ENCODE measurements at regions not wholly inside any gene's neighbourhood (a gene's known extent, or its start where the extent isn't known, plus 50 kb on each side); places are given as distances from the start of the nearest gene placed in this dataset.
A peak's percentile ranks its signal among the peaks of the same experiment; 100 is the strongest.

DNA sequence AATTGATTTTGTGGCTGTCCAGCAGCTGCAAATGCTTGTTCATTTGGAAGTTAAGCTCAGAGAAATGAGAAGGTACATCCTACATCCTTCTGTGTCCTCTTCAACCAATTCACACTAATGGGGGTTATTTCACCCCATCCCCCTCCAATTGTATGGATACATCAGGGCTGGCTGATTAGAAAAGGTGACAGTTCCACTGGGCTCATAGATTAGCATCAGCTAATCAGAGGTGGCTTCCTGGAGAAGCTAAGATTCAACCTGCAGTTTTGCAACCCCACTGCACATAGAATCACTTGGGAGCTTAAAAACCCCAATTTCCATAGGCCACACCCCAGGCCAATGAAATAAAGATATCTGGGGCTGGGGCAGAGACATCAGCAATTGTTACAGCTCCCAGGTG lies 217.7 kb upstream of the TLE3 start:
- no peak for DNase-seq

DNA sequence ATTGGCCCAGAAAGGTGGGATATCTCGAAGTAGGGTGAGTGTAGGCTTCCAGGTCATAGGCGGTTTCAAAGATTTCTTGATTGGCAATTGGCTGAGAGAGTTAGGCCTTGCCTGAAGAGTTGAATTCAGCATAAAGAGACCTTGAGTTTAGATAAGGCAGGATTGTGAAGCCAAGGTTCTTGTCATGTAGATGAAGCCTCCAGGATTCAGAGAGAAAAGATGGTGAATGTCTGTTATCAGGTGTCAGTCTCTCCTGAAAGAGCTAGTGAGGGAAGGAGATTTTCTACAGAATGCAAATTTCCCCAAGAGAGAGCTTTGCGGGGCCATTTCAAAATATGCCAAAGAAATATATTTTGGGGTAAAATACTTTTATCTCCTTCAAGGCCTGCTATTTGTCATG lies 217.0 kb upstream of the TLE3 start:
- DNase-seq: no peak

DNA sequence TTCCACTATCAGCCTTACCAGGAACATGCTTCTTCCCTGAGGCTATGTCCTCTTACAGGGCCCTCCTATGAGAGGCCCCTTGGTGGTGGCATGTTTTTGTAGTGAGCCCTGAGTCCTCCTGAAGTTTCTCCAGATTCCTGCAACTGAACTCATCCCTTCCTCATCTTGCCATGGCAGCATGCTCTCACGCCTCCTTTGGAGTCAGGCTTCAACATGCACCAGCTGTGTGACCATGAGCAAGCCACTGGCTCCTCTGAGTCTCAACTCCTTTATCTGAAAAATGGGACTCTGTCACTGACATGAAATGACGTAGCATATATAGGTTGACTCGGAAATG lies 216.3 kb upstream of the TLE3 start:
- DNase-seq: no peak

DNA sequence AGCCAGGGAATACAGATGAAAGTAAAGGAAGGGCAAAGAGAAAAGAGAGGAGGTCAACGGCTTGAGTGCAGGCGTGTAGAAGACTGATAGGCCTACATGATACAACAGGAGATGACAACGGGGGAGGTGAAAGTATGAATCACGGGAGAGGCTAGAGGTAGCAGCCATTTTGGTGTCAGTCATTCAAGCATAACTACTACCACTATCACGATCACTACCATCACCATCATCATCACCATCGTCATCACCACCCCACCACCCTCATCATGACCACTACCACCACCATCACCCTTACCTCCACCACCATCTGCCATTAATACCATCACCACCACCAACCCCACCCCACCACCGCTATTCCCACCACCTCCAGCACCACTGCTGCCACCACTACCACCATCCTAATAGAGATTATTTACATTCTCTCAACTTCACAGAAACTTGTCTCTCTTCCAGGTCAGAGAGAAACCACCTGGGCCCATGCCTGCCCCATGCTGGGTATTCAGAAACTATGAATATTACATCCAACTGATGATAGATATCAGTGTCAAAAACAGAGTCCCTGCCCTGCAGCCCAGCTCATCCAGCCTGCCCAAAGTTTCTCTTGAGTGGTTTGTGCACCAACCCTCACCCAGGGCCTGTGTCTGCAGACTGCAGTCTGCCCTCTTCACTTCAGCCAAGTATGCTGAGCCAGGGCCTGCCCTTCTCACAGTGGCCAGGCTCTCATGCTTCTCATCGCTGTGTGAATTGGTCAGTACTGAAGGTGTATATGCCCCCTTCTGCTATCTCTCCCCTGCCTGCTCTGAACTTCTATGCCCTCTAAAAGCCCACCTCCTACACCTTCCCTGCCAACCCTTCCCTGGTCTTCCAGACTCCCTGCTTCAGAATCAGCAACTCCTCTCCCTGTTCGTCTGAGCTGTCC lies 215.6 kb upstream of the TLE3 start:
- no peak for DNase-seq

DNA sequence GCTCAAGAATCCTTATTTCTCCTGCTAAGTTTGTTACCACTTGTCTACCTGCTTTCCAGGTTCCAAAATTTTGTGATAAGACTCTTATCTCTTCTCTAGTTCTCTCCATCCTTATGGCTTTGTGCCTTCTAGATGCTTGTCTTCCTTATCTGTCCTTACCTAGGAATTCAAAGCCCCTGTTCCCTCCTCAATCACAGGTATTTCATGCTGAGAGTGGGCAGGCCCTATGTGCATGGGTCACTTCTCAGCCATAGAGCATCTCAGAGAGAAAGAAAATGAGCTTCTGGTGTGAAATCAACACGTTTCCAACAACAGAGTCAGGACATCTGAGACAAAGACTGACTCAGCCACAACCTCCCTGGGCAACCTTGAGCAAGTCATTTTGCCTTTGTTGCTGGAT lies 214.1 kb upstream of the TLE3 start:
- DNase-seq: no peak

DNA sequence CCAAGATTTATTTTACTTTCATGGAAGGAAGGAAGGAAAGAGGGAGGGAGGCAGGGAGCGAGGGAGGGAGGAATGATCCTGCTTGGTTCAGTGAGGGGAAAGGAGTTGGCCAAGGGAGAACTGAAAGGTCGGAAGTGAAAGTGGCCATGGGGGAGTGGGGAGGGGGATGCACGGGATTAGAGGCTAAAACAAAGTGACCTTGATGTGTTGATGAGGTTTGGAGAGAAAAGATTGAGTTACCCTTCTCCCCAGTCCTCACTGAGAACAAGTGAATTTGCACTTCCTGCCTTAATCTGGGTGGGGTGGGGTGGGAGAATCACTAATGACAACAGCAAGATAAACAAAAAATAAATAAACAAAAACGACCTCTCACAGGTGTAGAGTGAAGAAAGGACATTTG lies 212.0 kb upstream of the TLE3 start:
- DNase-seq: no peak

DNA sequence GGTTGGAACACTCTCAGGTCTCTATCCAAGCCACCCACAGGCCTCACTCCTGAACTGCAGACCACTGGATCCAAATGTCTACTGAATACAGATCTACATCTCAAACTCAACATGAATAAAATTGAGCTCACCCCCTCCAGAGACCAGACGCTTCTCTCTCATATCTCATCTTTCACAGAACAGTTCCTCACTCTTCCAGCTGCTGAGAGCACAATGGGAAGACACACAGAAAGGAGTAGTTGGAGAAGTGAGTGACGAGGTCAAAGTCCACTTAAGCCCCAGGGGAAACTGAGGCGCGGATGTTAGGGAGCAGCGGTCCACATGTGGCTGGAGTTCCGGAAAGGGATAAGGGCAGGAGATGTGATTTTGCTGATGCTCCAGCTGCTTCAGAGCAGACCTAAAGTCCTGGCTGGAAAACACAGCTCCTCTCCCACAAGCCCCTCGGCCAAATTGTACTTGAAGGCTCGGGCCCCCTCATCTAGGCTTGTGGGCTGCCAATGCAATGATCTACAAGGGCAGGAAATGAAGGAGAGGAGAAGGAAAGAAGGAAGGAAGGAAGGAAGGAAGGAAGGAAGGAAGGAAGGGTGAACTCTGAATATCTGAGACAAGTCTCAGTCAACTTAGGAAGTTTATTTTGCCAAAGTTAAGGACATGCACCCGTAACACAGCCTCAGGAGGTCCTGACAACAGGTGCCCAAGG lies 211.2 kb upstream of the TLE3 start:
- DNase-seq: no peak

DNA sequence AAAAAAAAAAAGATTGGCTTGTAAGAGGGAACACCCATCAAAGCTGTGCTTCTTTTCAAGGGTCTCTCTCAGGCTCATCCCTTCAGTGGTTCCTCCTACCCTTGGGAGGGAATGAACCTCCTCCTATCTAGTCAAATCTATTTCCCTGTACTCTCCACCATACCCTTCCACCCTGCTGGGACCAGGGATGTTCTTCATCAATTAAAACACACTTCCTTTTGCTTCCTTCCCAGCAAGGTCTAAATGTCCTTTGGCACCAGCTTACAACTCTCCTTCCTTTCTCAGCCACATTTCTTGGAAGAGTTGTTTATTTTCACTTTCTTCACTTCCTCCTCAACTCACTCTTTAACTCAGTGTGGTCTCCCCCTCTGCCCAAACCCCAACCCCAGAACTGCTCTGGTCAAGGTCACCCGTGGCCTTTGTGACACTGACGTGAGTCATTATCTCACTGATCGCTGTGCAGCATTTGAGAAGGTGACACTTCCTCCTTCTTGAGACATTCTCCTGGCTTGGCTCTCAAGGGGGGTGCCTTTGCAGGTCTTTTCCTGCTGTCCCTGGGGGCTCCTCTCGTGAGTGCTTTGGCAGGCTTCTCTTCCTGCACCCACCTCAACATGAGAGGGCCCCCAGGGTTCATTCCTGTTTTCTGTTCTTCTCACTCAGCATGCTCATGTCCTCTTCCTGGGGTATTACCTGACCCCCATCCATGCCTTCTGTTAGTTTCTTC lies 210.5 kb upstream of the TLE3 start:
- DNase-seq: peak; percentile 6

DNA sequence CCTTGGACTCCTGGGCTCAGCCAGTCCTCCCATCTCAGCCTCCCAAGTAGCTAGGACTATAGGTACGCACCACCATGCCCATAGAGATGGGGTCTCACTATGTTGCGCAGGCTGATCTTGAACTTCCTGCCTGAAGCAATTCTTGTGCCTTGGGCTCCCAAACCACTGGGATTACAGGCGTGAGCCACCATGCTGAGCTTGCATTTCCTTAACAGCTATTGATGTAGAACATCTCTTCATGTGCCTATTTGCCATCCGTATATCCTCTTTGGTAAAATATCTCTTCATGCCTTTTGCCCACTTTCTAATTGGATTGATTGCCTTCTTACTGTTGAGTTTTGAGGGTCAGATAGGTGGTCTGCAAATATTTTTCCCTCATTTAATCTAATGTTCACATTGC lies 208.9 kb upstream of the TLE3 start:
- DNase-seq: no peak

DNA sequence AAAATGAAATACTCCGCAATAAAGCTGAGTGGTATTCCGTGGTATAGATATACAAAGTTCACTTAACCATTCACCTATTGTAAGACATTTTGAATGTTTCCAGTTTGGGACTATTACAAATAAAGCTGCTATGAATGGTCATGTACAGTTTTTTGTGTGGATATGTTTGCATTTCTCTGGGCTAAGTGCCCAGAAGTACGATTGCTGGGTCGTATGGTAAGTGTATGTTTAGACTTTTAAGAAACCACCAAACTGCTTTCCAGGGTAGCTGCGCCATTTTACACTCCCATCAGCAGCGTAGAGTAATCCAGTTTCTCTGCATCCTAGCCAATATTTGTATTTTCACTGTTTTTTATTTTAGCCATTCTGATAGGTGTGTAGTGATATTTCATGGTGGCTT lies 208.4 kb upstream of the TLE3 start:
- DNase-seq: no peak

DNA sequence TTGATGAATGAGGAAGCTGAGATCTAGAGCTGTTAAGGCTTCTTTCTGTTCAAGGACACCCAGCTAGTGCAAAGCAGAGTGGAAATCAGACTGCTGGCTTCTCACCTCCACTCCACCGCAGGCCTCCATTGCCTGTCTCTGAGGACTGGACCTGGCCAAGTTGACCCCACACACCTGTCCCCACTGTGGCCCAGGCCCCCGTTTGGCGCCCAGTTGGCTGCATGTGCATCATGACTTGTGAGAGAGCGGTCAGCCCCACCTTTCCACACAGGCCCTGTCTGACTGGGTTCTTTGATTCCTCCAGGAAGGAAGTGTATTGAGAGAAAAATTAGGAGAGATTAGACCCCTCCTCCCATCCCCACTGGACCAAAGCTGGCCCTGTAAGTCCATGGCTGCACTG lies 206.3 kb upstream of the TLE3 start:
- DNase-seq: no peak

DNA sequence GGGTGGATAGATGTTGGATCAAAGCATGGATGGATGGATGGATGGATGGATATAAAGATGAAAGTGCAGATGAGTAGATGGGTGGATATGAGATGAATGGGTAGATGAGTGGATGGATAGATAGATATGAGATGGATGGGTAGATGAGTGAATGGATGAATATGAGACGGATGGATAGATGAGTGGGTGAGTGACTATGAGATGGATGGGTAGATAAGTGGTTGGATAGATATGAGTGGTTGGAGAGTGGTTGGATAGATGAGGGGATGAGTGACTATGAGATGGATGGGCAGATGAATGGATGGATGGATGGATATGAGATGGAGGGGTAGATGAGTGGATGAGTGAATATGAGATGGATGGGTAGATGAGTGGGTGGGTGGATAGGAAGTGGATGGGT lies 204.6 kb upstream of the TLE3 start:
- no peak for DNase-seq

DNA sequence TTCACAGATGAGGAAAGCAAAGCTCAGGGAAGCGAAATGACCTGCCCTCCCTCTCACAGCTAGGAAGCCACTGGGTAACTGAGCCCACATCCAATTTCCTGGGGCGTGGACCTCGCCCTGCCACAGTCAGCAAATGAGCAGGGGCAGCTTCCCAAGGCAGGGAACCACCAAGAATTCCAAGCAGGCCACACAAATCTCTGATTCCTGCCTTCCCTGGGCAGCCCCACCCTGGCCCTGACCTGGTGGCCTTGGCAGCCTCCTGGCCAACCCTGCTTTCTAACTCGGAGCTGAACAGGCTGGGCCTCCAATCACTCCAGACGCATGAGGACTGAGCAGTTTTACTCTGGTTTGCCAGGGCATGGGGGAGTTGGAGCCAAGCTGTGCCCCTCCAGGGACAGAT lies 203.7 kb upstream of the TLE3 start:
- DNase-seq: no peak

DNA sequence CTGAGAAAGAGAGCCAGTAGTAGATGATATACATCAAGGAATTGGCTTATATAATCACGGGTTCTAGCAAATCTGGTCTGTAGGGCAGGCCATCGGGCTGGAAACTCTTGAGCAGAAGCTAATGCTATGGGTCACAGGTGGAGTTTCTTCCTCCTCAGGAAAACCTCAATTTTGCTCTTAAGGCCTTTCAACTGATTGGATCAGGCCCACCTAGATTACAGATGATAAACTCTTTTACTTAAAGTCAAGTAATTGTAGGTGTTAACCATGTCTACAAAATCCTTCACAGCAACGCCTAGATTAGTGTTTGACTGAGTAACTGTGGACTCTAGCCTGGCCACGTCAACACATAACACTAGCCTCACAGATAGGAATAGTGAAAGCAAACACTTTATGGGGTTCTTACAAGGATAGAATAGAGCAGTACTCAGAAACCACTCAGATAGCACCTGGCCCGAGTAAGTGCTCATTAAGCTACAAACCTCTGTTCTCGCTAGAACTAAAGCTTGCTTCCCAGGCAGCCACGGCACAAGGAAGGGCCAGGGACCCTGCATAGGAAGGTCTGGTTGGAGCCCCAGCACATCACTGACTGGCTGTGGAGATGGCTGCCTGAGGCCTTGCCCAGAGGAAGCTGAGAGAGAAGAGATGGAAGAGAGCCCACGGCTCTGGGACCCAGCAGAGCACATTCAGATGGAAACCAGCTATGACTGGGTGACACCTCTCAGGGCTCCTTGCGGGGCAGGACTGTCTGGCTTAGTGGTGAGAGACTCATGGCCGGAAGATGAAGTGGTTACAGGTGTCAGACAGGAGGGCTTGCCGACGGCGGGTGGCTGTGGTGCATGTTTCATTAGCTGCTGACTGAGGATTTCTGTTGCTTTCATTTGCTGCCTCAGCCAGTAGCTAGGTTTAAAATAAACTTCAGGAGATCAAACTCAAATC lies 202.5 kb upstream of the TLE3 start:
- DNase-seq: no peak

DNA sequence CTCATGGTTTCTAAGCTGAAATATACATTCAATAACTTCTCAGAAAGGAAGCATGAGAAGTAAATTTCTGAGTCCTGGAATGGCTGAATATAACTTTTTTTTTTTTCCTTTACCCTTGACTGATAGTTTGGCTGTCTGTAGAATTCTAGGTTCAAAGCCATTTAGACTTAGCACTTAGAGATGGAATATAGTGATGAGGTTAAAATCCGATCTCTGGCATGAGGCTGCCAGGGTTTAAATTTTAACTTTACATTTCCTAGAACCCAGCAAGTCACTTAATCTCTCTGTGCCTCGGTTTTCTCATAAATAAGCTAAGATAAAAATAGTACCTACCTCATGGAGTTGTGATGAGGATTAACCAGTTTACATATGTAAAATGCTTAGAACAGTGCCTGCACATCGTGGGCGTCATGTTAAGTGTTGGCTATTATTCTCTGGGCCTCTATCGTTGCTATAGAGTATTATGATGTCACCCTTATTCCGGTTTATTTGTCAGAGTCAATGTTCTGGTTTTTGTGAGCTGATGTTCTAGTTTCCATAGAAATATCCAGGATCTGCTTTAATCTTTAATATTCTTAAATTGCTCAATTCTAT lies 199.8 kb upstream of the TLE3 start:
- no peak for DNase-seq

DNA sequence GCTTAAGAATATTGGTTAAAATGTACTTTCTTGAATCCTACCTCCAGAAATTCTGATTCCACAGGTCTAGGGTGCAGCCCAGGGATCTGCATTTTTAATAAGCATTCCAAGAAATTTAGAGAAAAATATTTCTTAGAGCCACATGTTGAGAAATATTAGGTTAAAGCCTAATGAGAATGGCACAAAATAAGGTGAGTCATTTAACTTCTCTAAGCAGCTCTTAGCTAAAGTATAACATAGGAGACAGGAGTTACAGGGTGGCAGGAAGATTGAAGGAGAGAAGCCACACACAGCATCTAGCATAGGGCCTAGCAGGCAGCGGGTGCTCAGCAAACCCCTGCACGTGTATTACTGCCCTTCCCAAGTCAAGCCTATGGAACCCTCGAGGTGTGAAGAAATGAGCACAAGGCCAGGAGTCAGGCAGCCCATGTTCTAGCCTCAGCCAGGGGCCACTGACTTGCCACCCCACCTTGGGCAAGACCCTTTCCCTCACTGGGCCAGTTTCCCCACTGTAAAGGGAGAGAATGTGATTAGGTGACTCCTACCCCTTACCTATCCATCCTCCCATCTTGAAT lies 197.1 kb upstream of the TLE3 start:
- DNase-seq: no peak

DNA sequence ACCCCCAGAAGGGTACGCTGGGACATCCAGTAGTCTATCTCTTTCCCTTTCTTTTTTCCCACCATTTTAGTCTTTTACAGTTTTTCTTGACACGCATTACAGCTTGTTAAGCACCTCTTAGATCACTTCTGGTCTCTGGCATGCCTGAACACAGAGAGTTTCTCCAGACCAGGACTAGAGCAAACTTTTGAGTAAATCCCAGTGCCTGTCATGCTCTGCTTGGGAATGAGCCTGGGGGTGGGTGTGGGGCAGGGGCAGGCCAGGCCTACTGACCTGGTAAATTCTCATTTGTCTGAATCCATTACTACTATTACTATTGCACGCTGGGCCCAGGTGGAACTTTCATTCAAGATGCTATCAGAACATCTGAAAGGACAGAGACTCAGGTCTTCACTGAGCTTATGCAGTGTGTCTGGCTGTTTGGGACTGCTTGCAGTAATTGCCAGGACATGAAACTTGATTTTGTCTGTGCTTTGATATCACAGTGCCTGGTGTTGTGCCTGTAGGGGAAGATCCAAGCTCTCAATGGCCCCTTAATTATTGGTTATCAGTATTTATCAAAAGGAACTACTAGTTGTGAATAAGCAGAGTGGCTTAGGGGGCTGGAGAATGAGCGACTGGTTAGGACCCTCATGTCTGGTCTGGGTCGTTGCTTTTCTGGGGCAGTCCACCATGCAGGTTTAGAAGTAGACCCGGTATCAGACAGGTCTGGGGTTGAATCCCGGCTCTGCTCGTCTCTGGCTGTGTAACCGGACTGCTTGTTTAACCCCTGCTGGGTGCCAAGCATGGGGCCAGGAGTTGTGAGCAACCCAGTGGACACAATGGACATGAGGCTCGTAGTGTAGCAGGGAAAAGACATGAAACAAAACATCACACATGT lies 196.1 kb upstream of the TLE3 start:
- DNase-seq: no peak

DNA sequence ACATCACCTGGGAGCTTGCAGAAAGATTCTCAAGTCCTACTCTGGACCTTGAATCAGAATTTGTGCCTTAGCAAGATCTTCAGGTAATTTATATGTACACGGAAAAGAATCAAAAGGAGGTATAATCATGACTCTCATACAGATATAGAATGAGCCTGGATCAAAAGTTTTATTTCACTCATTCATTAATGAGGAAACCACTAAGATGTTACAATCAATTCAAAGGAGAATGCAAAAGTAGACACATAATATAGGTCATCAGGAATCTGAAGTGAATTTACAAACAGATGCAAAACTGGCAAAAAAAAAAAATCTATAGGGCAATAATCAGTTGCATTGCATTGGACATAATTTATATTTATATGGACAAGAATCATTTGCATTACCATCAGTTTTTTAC lies 195.4 kb upstream of the TLE3 start:
- no peak for DNase-seq

DNA sequence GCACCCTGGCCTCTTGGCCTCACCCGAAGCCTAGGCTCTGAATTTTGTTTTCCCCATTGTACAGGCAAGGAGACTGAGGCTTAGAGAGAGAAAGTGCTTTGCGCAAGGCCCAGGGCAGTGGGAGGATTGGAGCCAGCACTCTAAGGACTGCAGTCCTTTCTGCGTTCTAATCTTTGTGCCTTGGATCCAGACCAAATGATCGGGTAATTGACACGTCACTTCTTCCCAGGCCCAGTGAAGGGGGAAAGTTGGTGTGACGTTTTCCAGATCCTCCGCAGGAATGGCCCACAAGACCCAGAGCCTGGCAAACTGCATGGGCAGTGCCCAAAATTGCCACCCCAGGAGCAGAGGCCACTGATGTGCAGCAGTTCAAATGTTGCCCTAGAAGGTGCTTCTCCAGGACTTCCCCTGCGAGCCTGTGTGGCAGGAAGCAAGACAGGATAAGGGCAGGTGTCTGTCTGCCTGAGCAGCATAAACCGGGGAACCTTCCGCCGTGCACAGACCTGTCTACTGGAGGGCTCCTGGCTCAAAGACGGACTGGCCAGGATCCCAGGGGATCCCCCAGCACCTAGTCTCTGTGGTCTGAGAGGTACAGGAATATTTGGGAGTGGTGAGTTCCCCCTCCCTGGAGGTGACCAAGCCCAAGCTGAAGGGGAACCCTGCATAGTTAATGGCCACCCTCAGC lies 194.5 kb upstream of the TLE3 start:
- no peak for DNase-seq

DNA sequence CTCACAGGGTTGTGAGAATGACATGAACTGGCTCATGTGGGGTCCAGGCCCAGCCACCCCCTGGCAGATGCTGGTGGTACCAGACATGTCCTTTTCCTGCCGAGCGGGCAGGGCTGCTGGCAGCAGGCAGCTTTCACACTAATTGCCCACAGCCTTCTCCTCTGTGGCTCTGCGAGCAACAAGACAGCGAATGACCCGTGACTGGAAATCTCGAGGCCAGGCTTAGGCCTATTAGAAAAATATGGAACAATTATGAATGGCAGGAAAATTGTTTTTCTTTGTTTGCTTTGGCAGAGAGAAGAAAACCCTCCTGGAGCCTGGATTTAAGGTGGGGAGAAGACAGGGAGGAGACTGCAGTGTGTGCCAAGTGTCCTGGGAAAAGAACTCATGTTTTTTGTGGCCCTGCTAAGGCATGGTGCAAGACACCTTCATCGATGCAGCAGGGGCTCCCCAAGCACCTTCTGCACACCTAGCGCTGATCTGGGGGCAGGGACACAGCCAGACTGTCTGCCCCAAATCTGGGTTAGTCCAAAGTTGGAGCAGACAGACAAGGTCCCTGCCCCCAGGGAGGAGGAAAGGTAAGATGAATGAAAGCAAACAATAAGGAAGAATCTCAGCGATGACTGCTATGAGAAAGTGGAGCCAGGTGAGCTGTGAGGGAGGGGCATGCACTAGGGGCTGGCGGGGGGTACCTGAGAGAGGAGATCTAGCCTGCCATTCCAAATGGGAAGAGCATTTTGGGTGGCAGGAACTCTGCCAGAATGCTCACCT lies 193.8 kb upstream of the TLE3 start:
- DNase-seq: no peak
